ENCODE measurements at regions not wholly inside any gene's neighbourhood (a gene's known extent, or its start where the extent isn't known, plus 50 kb on each side); places are given as distances from the start of the nearest gene placed in this dataset.

GRCh38 chr12:124686370-124687173, 119.2 kb upstream of the NCOR2 start:
- WGBS, 3 donors, result 83 to 94% (median 89%) methylated on average over 9 of the region's 9 CpGs
- peaks cover 0 to 5% of the 10 kb centered on the region in 2 donors for H3K9me3 ChIP-seq (ENCODE audit: control insufficient read depth in 2 of 2, insufficient read depth in 1 of 2, low read depth in 1 of 2, low read length in 1 of 2)
- peaks cover 0 to 29% (median 0%) of the 10 kb centered on the region in 3 donors for H3K4me1 ChIP-seq (ENCODE audit: control insufficient read depth in 3 of 3, insufficient read depth in 2 of 3, low read depth in 1 of 3, low read length in 2 of 3)
- peak overlapping the region in 1 of 3 donors; percentile 33 for H3K27ac ChIP-seq (ENCODE audit: low read depth in 1 of 3, low read length in 2 of 3)
- no peak overlapping the region for H3K4me3 ChIP-seq (ENCODE audit: low read depth in 1 of 3, low read length in 3 of 3)
- FAIRE-seq (no peak), DNase-seq (no peak)
- H3K27me3 ChIP-seq (ENCODE audit: control insufficient read depth in 3 of 3, insufficient read depth in 3 of 3, low read length in 3 of 3), result peaks cover 0 to 4% (median 0%) of the 10 kb centered on the region in 3 donors
- no peaks in the 10 kb centered on the region for H3K36me3 ChIP-seq (ENCODE audit: control insufficient read depth in 3 of 3, insufficient read depth in 2 of 3, low read depth in 1 of 3, low read length in 3 of 3)

- Histone ChIP-seq H3K27me3 (ENCODE audit: control insufficient read depth in 3 of 3, insufficient read depth in 3 of 3, low read length in 3 of 3) (peaks cover 0 to 4% (median 0%) of the 10 kb centered on the region in 3 donors), H3K27ac (ENCODE audit: low read depth in 1 of 3, low read length in 2 of 3) (peak overlapping the region in 1 of 3 donors; percentile 78), H3K4me1 (ENCODE audit: control insufficient read depth in 3 of 3, insufficient read depth in 2 of 3, low read depth in 1 of 3, low read length in 2 of 3) (peaks cover 0 to 31% (median 0%) of the 10 kb centered on the region in 3 donors), H3K4me3 (ENCODE audit: low read depth in 1 of 3, low read length in 3 of 3) (no peak overlapping the region), H3K36me3 (ENCODE audit: control insufficient read depth in 3 of 3, insufficient read depth in 2 of 3, low read depth in 1 of 3, low read length in 3 of 3) (no peaks in the 10 kb centered on the region), H3K9me3 (ENCODE audit: control insufficient read depth in 2 of 2, insufficient read depth in 1 of 2, low read depth in 1 of 2, low read length in 1 of 2) (no peaks in the 10 kb centered on the region)
- DNase-seq (no peak), FAIRE-seq (no peak)
- WGBS, 3 donors, result 47 to 63% (median 59%) methylated on average over 18 of the region's 18 CpGs
These were observed 118.4 kb upstream of the NCOR2 start for GRCh38 chr12:124685689-124686369.

GRCh38 chr12:124684971-124685688, 117.7 kb upstream of the NCOR2 start:
- no peak overlapping the region for H3K4me3 ChIP-seq (ENCODE audit: low read depth in 1 of 3, low read length in 3 of 3)
- H3K4me1 ChIP-seq (ENCODE audit: control insufficient read depth in 3 of 3, insufficient read depth in 2 of 3, low read depth in 1 of 3, low read length in 2 of 3), result peaks cover 0 to 31% (median 0%) of the 10 kb centered on the region in 3 donors
- H3K9me3 ChIP-seq (ENCODE audit: control insufficient read depth in 2 of 2, insufficient read depth in 1 of 2, low read depth in 1 of 2, low read length in 1 of 2), result no peaks in the 10 kb centered on the region
- peaks cover 0 to 4% (median 0%) of the 10 kb centered on the region in 3 donors for H3K27me3 ChIP-seq (ENCODE audit: control insufficient read depth in 3 of 3, insufficient read depth in 3 of 3, low read length in 3 of 3)
- no peak for FAIRE-seq
- peak overlapping the region in 1 of 3 donors; percentile 78 for H3K27ac ChIP-seq (ENCODE audit: low read depth in 1 of 3, low read length in 2 of 3)
- H3K36me3 ChIP-seq (ENCODE audit: control insufficient read depth in 3 of 3, insufficient read depth in 2 of 3, low read depth in 1 of 3, low read length in 3 of 3), result no peaks in the 10 kb centered on the region
- 55 to 72% (median 67%) methylated on average over 18 of the region's 18 CpGs for WGBS, 3 donors
- DNase-seq, result no peak

- FAIRE-seq (no peak), DNase-seq (no peak)
- Histone ChIP-seq H3K36me3 (ENCODE audit: control insufficient read depth in 3 of 3, insufficient read depth in 2 of 3, low read depth in 1 of 3, low read length in 3 of 3) (no peaks in the 10 kb centered on the region), H3K27me3 (ENCODE audit: control insufficient read depth in 3 of 3, insufficient read depth in 3 of 3, low read length in 3 of 3) (peaks cover 0 to 4% (median 0%) of the 10 kb centered on the region in 3 donors), H3K9me3 (ENCODE audit: control insufficient read depth in 2 of 2, insufficient read depth in 1 of 2, low read depth in 1 of 2, low read length in 1 of 2) (no peaks in the 10 kb centered on the region), H3K27ac (ENCODE audit: low read depth in 1 of 3, low read length in 2 of 3) (peak overlapping the region in 1 of 3 donors; percentile 78), H3K4me3 (ENCODE audit: low read depth in 1 of 3, low read length in 3 of 3) (no peak overlapping the region), H3K4me1 (ENCODE audit: control insufficient read depth in 3 of 3, insufficient read depth in 2 of 3, low read depth in 1 of 3, low read length in 2 of 3) (peaks cover 0 to 31% (median 0%) of the 10 kb centered on the region in 3 donors)
- WGBS, 3 donors, result 45 to 67% (median 64%) methylated on average over 7 of the region's 7 CpGs
These were observed 117.1 kb upstream of the NCOR2 start for GRCh38 chr12:124684496-124684895.

GRCh38 chr12:124683152-124684124, 116.0 kb upstream of the NCOR2 start:
- peak; percentile 40 to 86 for DNase-seq
- Histone ChIP-seq H3K4me3 (ENCODE audit: low read depth in 1 of 3, low read length in 3 of 3) (no peak overlapping the region), H3K27me3 (ENCODE audit: control insufficient read depth in 3 of 3, insufficient read depth in 3 of 3, low read length in 3 of 3) (peaks cover 0 to 4% (median 0%) of the 10 kb centered on the region in 3 donors), H3K27ac (ENCODE audit: low read depth in 1 of 3, low read length in 2 of 3) (peak overlapping the region in 1 of 3 donors; percentile 65), H3K4me1 (ENCODE audit: control insufficient read depth in 3 of 3, insufficient read depth in 2 of 3, low read depth in 1 of 3, low read length in 2 of 3) (peaks cover 0 to 31% (median 0%) of the 10 kb centered on the region in 3 donors), H3K9me3 (ENCODE audit: control insufficient read depth in 2 of 2, insufficient read depth in 1 of 2, low read depth in 1 of 2, low read length in 1 of 2) (no peaks in the 10 kb centered on the region), H3K36me3 (ENCODE audit: control insufficient read depth in 3 of 3, insufficient read depth in 2 of 3, low read depth in 1 of 3, low read length in 3 of 3) (no peaks in the 10 kb centered on the region)
- FAIRE-seq, result no peak
- 62 to 73% (median 67%) methylated on average over 16 of the region's 16 CpGs for WGBS, 3 donors

- no peaks in the 10 kb centered on the region for H3K36me3 ChIP-seq (ENCODE audit: control insufficient read depth in 3 of 3, insufficient read depth in 2 of 3, low read depth in 1 of 3, low read length in 3 of 3)
- FAIRE-seq, result no peak
- H3K4me3 ChIP-seq (ENCODE audit: low read depth in 1 of 3, low read length in 3 of 3), result no peak overlapping the region
- peaks cover 0 to 30% (median 0%) of the 10 kb centered on the region in 3 donors for H3K4me1 ChIP-seq (ENCODE audit: control insufficient read depth in 3 of 3, insufficient read depth in 2 of 3, low read depth in 1 of 3, low read length in 2 of 3)
- DNase-seq, result no peak
- no peaks in the 10 kb centered on the region for H3K9me3 ChIP-seq (ENCODE audit: control insufficient read depth in 2 of 2, insufficient read depth in 1 of 2, low read depth in 1 of 2, low read length in 1 of 2)
- WGBS, 3 donors, result 87 to 92% (median 90%) methylated on average over 17 of the region's 17 CpGs
- peak overlapping the region in 1 of 3 donors; percentile 88 for H3K27ac ChIP-seq (ENCODE audit: low read depth in 1 of 3, low read length in 2 of 3)
- peaks cover 0 to 4% (median 0%) of the 10 kb centered on the region in 3 donors for H3K27me3 ChIP-seq (ENCODE audit: control insufficient read depth in 3 of 3, insufficient read depth in 3 of 3, low read length in 3 of 3)
These were observed 115.2 kb upstream of the NCOR2 start for GRCh38 chr12:124682425-124683151.

DNA sequence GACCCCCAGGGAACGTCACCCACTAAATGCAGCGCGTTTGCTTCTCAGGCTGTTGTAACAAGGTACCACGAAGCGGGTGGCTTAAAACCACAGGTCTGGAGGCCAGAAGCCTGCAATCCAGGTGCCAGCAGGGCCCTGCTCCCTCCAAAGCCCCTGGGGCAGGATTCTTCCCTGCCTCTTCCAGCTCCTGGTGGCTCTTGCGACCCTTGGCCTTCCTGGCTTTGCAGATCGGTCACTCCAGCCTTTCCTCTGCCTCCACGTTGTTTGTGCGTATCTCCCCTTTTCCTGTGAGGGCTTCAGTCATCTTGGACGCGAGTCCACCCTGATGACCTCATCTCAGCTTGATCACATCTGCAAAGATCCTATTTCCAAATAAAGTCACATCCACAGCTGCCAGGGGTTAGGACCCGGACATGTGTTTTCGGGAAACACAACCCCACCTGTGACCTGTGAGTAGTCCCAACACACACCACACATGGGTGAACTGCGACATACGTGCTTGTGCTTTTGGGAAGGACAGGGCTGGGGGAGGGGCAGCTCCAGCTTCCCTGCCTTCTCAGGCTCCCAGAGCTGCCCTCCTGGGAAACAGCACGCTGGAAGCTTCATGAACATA, 114.5 kb upstream of the NCOR2 start:
- H3K36me3 ChIP-seq (ENCODE audit: control insufficient read depth in 3 of 3, insufficient read depth in 2 of 3, low read depth in 1 of 3, low read length in 3 of 3), result no peaks in the 10 kb centered on the region
- H3K4me3 ChIP-seq (ENCODE audit: low read depth in 1 of 3, low read length in 3 of 3), result no peak overlapping the region
- H3K27me3 ChIP-seq (ENCODE audit: control insufficient read depth in 3 of 3, insufficient read depth in 3 of 3, low read length in 3 of 3), result peaks cover 0 to 4% (median 0%) of the 10 kb centered on the region in 3 donors
- H3K27ac ChIP-seq (ENCODE audit: low read depth in 1 of 3, low read length in 2 of 3), result peak overlapping the region in 1 of 3 donors; percentile 88
- 66 to 89% (median 85%) methylated on average over 16 of the region's 16 CpGs for WGBS, 3 donors
- H3K4me1 ChIP-seq (ENCODE audit: control insufficient read depth in 3 of 3, insufficient read depth in 2 of 3, low read depth in 1 of 3, low read length in 2 of 3), result peaks cover 0 to 35% (median 0%) of the 10 kb centered on the region in 3 donors
- FAIRE-seq (no peak), DNase-seq (no peak)
- H3K9me3 ChIP-seq (ENCODE audit: control insufficient read depth in 2 of 2, insufficient read depth in 1 of 2, low read depth in 1 of 2, low read length in 1 of 2), result no peaks in the 10 kb centered on the region

Data from small intestine (tissue), 7 donors.